ENCODE measurements at regions not wholly inside any gene's neighbourhood (a gene's known extent, or its start where the extent isn't known, plus 50 kb on each side); places are given as distances from the start of the nearest gene placed in this dataset.
A peak's percentile ranks its signal among the peaks of the same experiment; 100 is the strongest.

DNA sequence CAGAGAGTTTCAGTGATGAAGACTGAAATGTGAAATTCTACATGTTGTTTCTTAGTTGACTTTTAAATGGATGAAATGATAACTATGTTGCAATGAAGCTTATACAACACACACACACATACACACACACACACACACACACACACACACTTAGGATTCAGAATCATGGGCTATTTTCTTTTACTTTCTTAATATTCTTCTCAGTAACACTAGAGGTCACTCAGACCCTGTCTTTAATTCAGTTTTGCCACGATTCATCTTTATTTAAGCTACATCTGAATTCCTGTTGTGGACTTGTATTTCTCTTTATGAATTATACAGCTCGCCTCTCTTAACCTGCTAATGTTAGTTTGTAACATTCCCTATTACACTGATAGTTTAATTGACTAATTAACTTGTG, 109.6 kb upstream of the GOT2 start:
- H3K36me3 Mint-ChIP-seq (ENCODE audit: insufficient read depth, unreplicated experiment): no peaks in the 10 kb centered on the region
- intact Hi-C loops (cut with micrococcal nuclease): loop anchor here (1.0 to 5.0 kb wide), 4 partner anchors 406 to 1914 kb away; no protein-coding TSS in a partner anchor
- TF ChIP-seq, protein P1, sequence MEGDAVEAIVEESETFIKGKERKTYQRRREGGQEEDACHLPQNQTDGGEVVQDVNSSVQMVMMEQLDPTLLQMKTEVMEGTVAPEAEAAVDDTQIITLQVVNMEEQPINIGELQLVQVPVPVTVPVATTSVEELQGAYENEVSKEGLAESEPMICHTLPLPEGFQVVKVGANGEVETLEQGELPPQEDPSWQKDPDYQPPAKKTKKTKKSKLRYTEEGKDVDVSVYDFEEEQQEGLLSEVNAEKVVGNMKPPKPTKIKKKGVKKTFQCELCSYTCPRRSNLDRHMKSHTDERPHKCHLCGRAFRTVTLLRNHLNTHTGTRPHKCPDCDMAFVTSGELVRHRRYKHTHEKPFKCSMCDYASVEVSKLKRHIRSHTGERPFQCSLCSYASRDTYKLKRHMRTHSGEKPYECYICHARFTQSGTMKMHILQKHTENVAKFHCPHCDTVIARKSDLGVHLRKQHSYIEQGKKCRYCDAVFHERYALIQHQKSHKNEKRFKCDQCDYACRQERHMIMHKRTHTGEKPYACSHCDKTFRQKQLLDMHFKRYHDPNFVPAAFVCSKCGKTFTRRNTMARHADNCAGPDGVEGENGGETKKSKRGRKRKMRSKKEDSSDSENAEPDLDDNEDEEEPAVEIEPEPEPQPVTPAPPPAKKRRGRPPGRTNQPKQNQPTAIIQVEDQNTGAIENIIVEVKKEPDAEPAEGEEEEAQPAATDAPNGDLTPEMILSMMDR (IDR thresholded peaks at IDR 0.05; ENCODE audit: unreplicated experiment): peak; percentile 56
- no peaks in the 10 kb centered on the region for H3K27me3 Mint-ChIP-seq (ENCODE audit: insufficient read depth, unreplicated experiment)
- CTCF ChIA-PET: interaction anchor here (0.5 to 1.5 kb wide), 14 partner anchors 9 to 1616 kb away, joined by 3 to 5 read pairs (median 3); no protein-coding TSS in a partner anchor
- POLR2A ChIA-PET: no interaction called here
- H3K9me3 Mint-ChIP-seq (ENCODE audit: unreplicated experiment): no peaks in the 10 kb centered on the region
- no peaks in the 10 kb centered on the region for H3K4me1 Mint-ChIP-seq (ENCODE audit: insufficient read depth, unreplicated experiment)
- DNase-seq (ENCODE audit: unreplicated experiment): peak; percentile 9
- BruUV-seq (replicated peaks): no TSS peak
- H3K4me3 Mint-ChIP-seq (ENCODE audit: unreplicated experiment): no peak overlapping the region
- no peak overlapping the region for H3K27ac Mint-ChIP-seq (ENCODE audit: low read depth, unreplicated experiment)

DNA sequence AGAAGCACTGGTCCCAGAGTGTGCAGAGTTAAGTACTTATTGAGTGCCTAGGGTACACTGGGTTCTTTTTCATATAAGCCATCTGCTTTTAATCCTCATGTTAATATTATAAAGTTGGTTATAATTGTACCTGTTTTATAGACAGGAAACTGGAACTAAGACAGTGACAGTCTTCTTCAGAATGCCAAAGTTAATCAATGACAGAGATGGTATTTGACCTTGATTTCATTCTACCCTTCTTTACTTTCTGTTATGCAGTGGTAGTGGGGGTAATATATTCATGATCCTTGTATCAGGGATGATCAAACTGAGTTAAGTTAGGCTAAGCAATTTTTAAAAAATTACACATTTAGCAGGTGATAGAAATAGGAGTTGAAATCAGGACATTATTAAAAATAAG, 108.6 kb upstream of the GOT2 start:
- Mint-ChIP-seq H3K27me3 (ENCODE audit: insufficient read depth, unreplicated experiment) (no peaks in the 10 kb centered on the region), H3K36me3 (ENCODE audit: insufficient read depth, unreplicated experiment) (no peaks in the 10 kb centered on the region), H3K9me3 (ENCODE audit: unreplicated experiment) (no peaks in the 10 kb centered on the region), H3K4me1 (ENCODE audit: insufficient read depth, unreplicated experiment) (no peaks in the 10 kb centered on the region), H3K27ac (ENCODE audit: low read depth, unreplicated experiment) (no peak overlapping the region), H3K4me3 (ENCODE audit: unreplicated experiment) (no peak overlapping the region)
- ChIA-PET POLR2A (interaction anchor here (0.6 kb wide), 1 partner anchor 1962 kb away, joined by 7 read pairs; no protein-coding TSS in a partner anchor), CTCF (interaction anchor here (1.0 to 1.5 kb wide), 4 partner anchors 10 to 1830 kb away, joined by 3 to 6 read pairs (median 4); no protein-coding TSS in a partner anchor)
- TF ChIP-seq, protein P1 (IDR thresholded peaks at IDR 0.05; ENCODE audit: unreplicated experiment): no peak
- BruUV-seq (replicated peaks): no TSS peak
- no peak for DNase-seq (ENCODE audit: unreplicated experiment)
- intact Hi-C loops (cut with micrococcal nuclease): loop anchor here (1.0 to 5.0 kb wide), 4 partner anchors 407 to 1915 kb away; no protein-coding TSS in a partner anchor

DNA sequence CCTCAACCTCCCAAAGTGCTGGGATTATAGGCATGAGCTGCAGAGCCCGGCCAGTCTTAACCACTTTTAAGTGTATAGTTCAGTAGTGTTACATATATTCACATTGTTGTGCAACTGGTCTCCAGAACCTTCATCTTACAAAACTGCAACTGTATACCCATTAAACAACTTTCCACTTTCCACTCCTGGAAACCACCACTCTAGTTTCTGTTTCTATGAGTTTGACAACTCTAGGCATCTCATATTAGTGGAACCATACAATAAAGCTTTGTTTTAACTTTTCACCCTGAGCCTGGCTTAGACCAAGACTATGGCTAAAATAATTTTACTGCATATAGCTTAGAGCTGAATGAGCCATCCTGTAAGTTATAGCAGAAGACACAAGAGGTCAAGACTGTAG, 108.0 kb upstream of the GOT2 start:
- intact Hi-C loops (cut with micrococcal nuclease): loop anchor here (5.0 kb wide), 3 partner anchors 570 to 1915 kb away; no protein-coding TSS in a partner anchor
- Mint-ChIP-seq H3K27me3 (ENCODE audit: insufficient read depth, unreplicated experiment) (no peaks in the 10 kb centered on the region), H3K27ac (ENCODE audit: low read depth, unreplicated experiment) (no peak overlapping the region), H3K4me1 (ENCODE audit: insufficient read depth, unreplicated experiment) (no peaks in the 10 kb centered on the region), H3K9me3 (ENCODE audit: unreplicated experiment) (no peaks in the 10 kb centered on the region), H3K36me3 (ENCODE audit: insufficient read depth, unreplicated experiment) (no peaks in the 10 kb centered on the region), H3K4me3 (ENCODE audit: unreplicated experiment) (no peak overlapping the region)
- CTCF ChIA-PET: interaction anchor here (1.1 kb wide), 1 partner anchor 15 kb away, joined by 3 read pairs; no protein-coding TSS in a partner anchor
- POLR2A ChIA-PET: interaction anchor here (0.6 kb wide), 1 partner anchor 1963 kb away, joined by 7 read pairs; no protein-coding TSS in a partner anchor
- TF ChIP-seq, protein P1 (IDR thresholded peaks at IDR 0.05; ENCODE audit: unreplicated experiment): no peak
- no peak for DNase-seq (ENCODE audit: unreplicated experiment)
- no TSS peak for BruUV-seq (replicated peaks)

DNA sequence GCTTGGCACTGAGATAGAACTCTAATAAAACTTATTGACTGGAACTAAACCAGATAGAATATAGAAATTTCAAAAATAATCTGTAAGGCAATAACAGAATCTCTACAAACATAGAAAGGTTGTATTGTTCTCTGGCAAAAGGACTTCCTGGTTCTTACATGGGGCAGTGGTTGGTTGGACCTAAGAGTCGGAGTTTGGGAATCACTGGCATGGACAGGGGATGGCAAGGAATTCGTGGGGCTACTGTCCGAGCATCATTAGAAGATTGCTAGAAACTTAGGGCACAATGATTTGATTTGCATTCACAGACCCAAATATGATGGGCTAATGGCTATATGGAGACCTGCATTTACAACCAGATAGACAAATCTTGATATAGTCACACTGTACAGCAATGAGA, 103.8 kb upstream of the GOT2 start:
- H3K36me3 Mint-ChIP-seq (ENCODE audit: insufficient read depth, unreplicated experiment): no peaks in the 10 kb centered on the region
- intact Hi-C loops (cut with micrococcal nuclease): no loop called here
- H3K27me3 Mint-ChIP-seq (ENCODE audit: insufficient read depth, unreplicated experiment): no peaks in the 10 kb centered on the region
- BruUV-seq (replicated peaks): no TSS peak
- H3K4me1 Mint-ChIP-seq (ENCODE audit: insufficient read depth, unreplicated experiment): peaks cover 9% of the 10 kb centered on the region
- no peaks in the 10 kb centered on the region for H3K9me3 Mint-ChIP-seq (ENCODE audit: unreplicated experiment)
- H3K4me3 Mint-ChIP-seq (ENCODE audit: unreplicated experiment): no peak overlapping the region
- POLR2A ChIA-PET: no interaction called here
- no peak overlapping the region for H3K27ac Mint-ChIP-seq (ENCODE audit: low read depth, unreplicated experiment)
- CTCF ChIA-PET: no interaction called here
- TF ChIP-seq, protein P1 (IDR thresholded peaks at IDR 0.05; ENCODE audit: unreplicated experiment): no peak
- no peak for DNase-seq (ENCODE audit: unreplicated experiment)
